Keratinocyte (primary cell): ENCODE measurements at regions not wholly inside any gene's neighbourhood (a gene's known extent, or its start where the extent isn't known, plus 50 kb on each side); places are given as distances from the start of the nearest gene placed in this dataset.

Experiments used
- DNase-seq: peaks from one replicate; pipeline ENCODE4 v3.0.0-alpha.2; 2011; ENCODE audit warnings: low read depth, missing footprints, low spot score
- FAIRE-seq: peaks from 2 replicates; lab custom pipeline; 2011; peaks lifted over from hg19 to GRCh38; lab: Jason Lieb, UNC
- H2AFZ ChIP-seq: 2 replicates; pipeline ENCODE4 v1.6.0; 2012; ENCODE audit warnings: low read length, control low read depth, inconsistent platforms; ENCODE audit not compliant: control insufficient read depth
- H3K27ac ChIP-seq: 2 replicates; pipeline ENCODE4 v1.5.1; 2011; ENCODE audit warnings: low read length; ENCODE audit not compliant: control insufficient read depth, insufficient read depth
- H3K27me3 ChIP-seq: 3 replicates; pipeline ENCODE4 v1.6.0; 2011; ENCODE audit warnings: low read length; ENCODE audit not compliant: control insufficient read depth, insufficient read depth; ENCODE audit errors: extremely low read depth
- H3K36me3 ChIP-seq, 2 experiments: 2 replicates in 1 of 2; 3 replicates in 1 of 2; pipeline ENCODE4 v1.5.1; 2011; ENCODE audit warnings: low read length in 2 of 2, mild to moderate bottlenecking in 1 of 2; ENCODE audit not compliant: control insufficient read depth in 2 of 2, insufficient read depth in 2 of 2; ENCODE audit errors: extremely low read depth in 1 of 2
- H3K4me1 ChIP-seq: 3 replicates; pipeline ENCODE4 v1.5.1; 2011; ENCODE audit warnings: low read length; ENCODE audit not compliant: control insufficient read depth, insufficient read depth; ENCODE audit errors: extremely low read depth
- H3K4me2 ChIP-seq: 3 replicates; pipeline ENCODE4 v1.6.0; 2011; ENCODE audit warnings: low read depth, low read length; ENCODE audit not compliant: control insufficient read depth, insufficient read depth; ENCODE audit errors: extremely low read depth
- H3K4me3 ChIP-seq, 3 experiments: fragments of 200-600 bp in 1 of 3; sonication (generic) in 1 of 3; 2 replicates in 2 of 3; 3 replicates in 1 of 3; pipeline ENCODE4 v1.5.1; 2011 to 2016; ENCODE audit warnings: low read length in 3 of 3, mild to moderate bottlenecking in 3 of 3, control low read depth in 2 of 3, inconsistent platforms in 1 of 3, low read depth in 1 of 3, mixed read lengths in 1 of 3, mixed run types in 1 of 3, moderate library complexity in 1 of 3; ENCODE audit not compliant: control insufficient read depth in 2 of 3, insufficient read depth in 2 of 3; ENCODE audit errors: extremely low read depth in 1 of 3
- H3K79me2 ChIP-seq: 2 replicates; pipeline ENCODE4 v1.6.0; 2012; ENCODE audit warnings: low read length; ENCODE audit not compliant: control insufficient read depth, insufficient read depth
- H3K9ac ChIP-seq: 3 replicates; pipeline ENCODE4 v1.6.0; 2011; ENCODE audit warnings: low read length; ENCODE audit not compliant: control insufficient read depth, insufficient read depth; ENCODE audit errors: extremely low read depth
- H3K9me1 ChIP-seq: 3 replicates; pipeline ENCODE4 v1.6.0; 2011; ENCODE audit warnings: low read length; ENCODE audit not compliant: control insufficient read depth, insufficient read depth; ENCODE audit errors: extremely low read depth
- H3K9me3 ChIP-seq: 2 replicates; pipeline ENCODE4 v1.5.1; 2012; ENCODE audit warnings: low read depth, low read length; ENCODE audit not compliant: control insufficient read depth
- H4K20me1 ChIP-seq: 3 replicates; pipeline ENCODE4 v1.6.0; 2011; ENCODE audit warnings: low read length; ENCODE audit not compliant: control insufficient read depth, insufficient read depth; ENCODE audit errors: extremely low read depth
- CTCF ChIP-seq, 3 experiments: IDR thresholded peaks in 1 of 3; conservative IDR thresholded peaks in 1 of 3; optimal IDR thresholded peaks in 1 of 3; 2 replicates in 2 of 3; 3 replicates in 1 of 3; pipeline versions ENCODE3 to v1.5.1; 2011; ENCODE audit warnings: low read length in 3 of 3, mild to moderate bottlenecking in 3 of 3, moderate library complexity in 2 of 3, control low read depth in 1 of 3, inconsistent platforms in 1 of 3; ENCODE audit not compliant: insufficient read depth in 2 of 3; ENCODE audit errors: extremely low read depth in 1 of 3
- EZH2 ChIP-seq: IDR thresholded peaks from one replicate; pipeline ENCODE4 v1.6.1; 2012; ENCODE audit warnings: inconsistent platforms, mild to moderate bottlenecking, low read length, moderate library complexity
- dilution Hi-C: fragments of 300-500 bp; cut with MboI; formaldehyde crosslinking; loops from one replicate; pipeline ENCODE4 v1.7.0; 2020; ENCODE audit warnings: low sequenced_read_pairs; ENCODE audit not compliant: extremely low pct_ligation_motif_present

- Histone ChIP-seq H3K79me2 (no peaks in the 10 kb centered on the region), H3K36me3 (no peaks in the 10 kb centered on the region), H2AFZ (no peak overlapping the region), H3K9me1 (no peaks in the 10 kb centered on the region), H3K9me3 (no peaks in the 10 kb centered on the region), H3K4me1 (no peaks in the 10 kb centered on the region), H3K9ac (no peak overlapping the region), H3K4me3 (no peak overlapping the region), H3K27ac (no peak overlapping the region), H4K20me1 (no peaks in the 10 kb centered on the region), H3K27me3 (peaks cover 5% of the 10 kb centered on the region), H3K4me2 (no peak overlapping the region)
- no peak for TF ChIP-seq CTCF (optimal IDR thresholded peaks at IDR 0.05 in 1 of 3, IDR thresholded peaks at IDR 0.05 in 1 of 3, conservative IDR thresholded peaks at IDR 0.05 in 1 of 3; ENCODE audit: extremely low read depth in 1 of 3, insufficient read depth in 2 of 3, low read length in 3 of 3)
- TF ChIP-seq EZH2 = no peak
- dilution Hi-C loops = no loop called here
- no peak for FAIRE-seq
- no peak for DNase-seq
These were observed 351.6 kb upstream of the ZMIZ1 start for GRCh38 chr10:78717200-78717599.

- H3K9me1 ChIP-seq = no peaks in the 10 kb centered on the region
- no peak for TF ChIP-seq EZH2
- TF ChIP-seq CTCF (optimal IDR thresholded peaks at IDR 0.05 in 1 of 3, IDR thresholded peaks at IDR 0.05 in 1 of 3, conservative IDR thresholded peaks at IDR 0.05 in 1 of 3; ENCODE audit: extremely low read depth in 1 of 3, insufficient read depth in 2 of 3, low read length in 3 of 3) = no peak
- no peak overlapping the region for H2AFZ ChIP-seq
- dilution Hi-C loops = no loop called here
- H3K9ac ChIP-seq = no peak overlapping the region
- H3K4me2 ChIP-seq = no peak overlapping the region
- H3K36me3 ChIP-seq = no peaks in the 10 kb centered on the region
- H3K27me3 ChIP-seq = peaks cover 5% of the 10 kb centered on the region
- H3K9me3 ChIP-seq = no peaks in the 10 kb centered on the region
- no peaks in the 10 kb centered on the region for H4K20me1 ChIP-seq
- no peak overlapping the region for H3K27ac ChIP-seq
- no peaks in the 10 kb centered on the region for H3K4me1 ChIP-seq
- no peak for DNase-seq
- H3K4me3 ChIP-seq = no peak overlapping the region
- FAIRE-seq = no peak
- H3K79me2 ChIP-seq = no peaks in the 10 kb centered on the region
These were observed 350.7 kb upstream of the ZMIZ1 start for GRCh38 chr10:78718032-78718572.
